Spleen (tissue), 7 donors: ENCODE measurements at regions not wholly inside any gene's neighbourhood (a gene's known extent, or its start where the extent isn't known, plus 50 kb on each side); places are given as distances from the start of the nearest gene placed in this dataset.

Source experiments
- POLR2A ChIP-seq, 3 donors: fragments of 450-650 bp; IDR thresholded peaks; one replicate each; pipeline ENCODE4 v1.5.1; 2017; ENCODE audit warnings: antibody characterized with exemption in 3 of 3, mild to moderate bottlenecking in 1 of 3
- TF ChIP-seq, protein P1 (sequence below), 11 experiments: fragments of 200-600 bp in 7 of 11; fragments of 450-650 bp in 4 of 11; sonication (generic) in 4 of 11; IDR thresholded peaks in 8 of 11; conservative IDR thresholded peaks in 3 of 11; 1 replicate in 7 of 11; 2 replicates in 4 of 11; pipeline versions ENCODE4 v1.4.0 to v1.8.0; 2016 to 2021; ENCODE audit warnings: antibody characterized with exemption in 11 of 11, inconsistent platforms in 4 of 11, mild to moderate bottlenecking in 1 of 11
- donor health status: DM: no; HTN: no; CAD: no; lungs with moderate emphysema.
- donor health status: DM: no; HTN: no; CAD: no.
- donor health status: DM: no; HTN: no; CAD: no.

DNA sequence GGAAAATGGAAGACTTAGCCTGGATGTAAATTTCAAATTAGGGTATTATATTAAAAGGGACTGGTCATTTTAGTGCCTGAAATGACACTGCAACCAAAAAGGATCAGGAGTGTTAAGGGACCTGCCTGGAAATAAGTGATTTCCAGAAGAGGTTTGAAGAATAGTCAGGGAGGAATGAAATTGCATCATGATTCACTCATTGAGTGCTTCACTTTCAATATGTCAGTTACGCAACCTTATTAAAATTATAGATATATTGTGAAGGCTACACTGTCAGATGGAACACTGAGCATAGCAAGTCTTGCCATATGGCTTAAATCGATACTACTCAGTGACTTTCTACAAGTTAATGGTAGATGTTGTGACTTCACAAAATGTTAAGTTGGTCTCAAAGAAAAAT, 275.2 kb upstream of the DPYD start:
- TF ChIP-seq, protein P1, sequence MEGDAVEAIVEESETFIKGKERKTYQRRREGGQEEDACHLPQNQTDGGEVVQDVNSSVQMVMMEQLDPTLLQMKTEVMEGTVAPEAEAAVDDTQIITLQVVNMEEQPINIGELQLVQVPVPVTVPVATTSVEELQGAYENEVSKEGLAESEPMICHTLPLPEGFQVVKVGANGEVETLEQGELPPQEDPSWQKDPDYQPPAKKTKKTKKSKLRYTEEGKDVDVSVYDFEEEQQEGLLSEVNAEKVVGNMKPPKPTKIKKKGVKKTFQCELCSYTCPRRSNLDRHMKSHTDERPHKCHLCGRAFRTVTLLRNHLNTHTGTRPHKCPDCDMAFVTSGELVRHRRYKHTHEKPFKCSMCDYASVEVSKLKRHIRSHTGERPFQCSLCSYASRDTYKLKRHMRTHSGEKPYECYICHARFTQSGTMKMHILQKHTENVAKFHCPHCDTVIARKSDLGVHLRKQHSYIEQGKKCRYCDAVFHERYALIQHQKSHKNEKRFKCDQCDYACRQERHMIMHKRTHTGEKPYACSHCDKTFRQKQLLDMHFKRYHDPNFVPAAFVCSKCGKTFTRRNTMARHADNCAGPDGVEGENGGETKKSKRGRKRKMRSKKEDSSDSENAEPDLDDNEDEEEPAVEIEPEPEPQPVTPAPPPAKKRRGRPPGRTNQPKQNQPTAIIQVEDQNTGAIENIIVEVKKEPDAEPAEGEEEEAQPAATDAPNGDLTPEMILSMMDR (IDR thresholded peaks at IDR 0.05 in 8 of 11, conservative IDR thresholded peaks at IDR 0.05 in 3 of 11) = no peak
- no peak for TF ChIP-seq POLR2A (IDR thresholded peaks at IDR 0.05)
